Osteoblast (primary cell): ENCODE measurements at regions not wholly inside any gene's neighbourhood (a gene's known extent, or its start where the extent isn't known, plus 50 kb on each side); places are given as distances from the start of the nearest gene placed in this dataset.

Source experiments
- DNase-seq: peaks from one replicate; pipeline ENCODE4 v3.0.0; 2011; ENCODE audit warnings: low spot score, mixed read lengths; ENCODE audit not compliant: insufficient read length; ENCODE audit errors: missing footprints
- H2AFZ ChIP-seq: 2 replicates; pipeline ENCODE4 v1.6.0; 2011; ENCODE audit warnings: mild to moderate bottlenecking, low read length
- H3K27ac ChIP-seq: 2 replicates; pipeline ENCODE4 v1.5.1; 2011; ENCODE audit warnings: mild to moderate bottlenecking, low read depth, low read length, moderate library complexity
- H3K27me3 ChIP-seq: 2 replicates; pipeline ENCODE4 v1.6.0; 2012; ENCODE audit warnings: mild to moderate bottlenecking, control low read depth, inconsistent platforms, low read length, moderate library complexity; ENCODE audit not compliant: insufficient read depth
- H3K36me3 ChIP-seq: 2 replicates; pipeline ENCODE4 v1.5.1; 2011; ENCODE audit warnings: mild to moderate bottlenecking, low read length, control low read depth, moderate library complexity; ENCODE audit not compliant: insufficient read depth
- H3K4me1 ChIP-seq: 2 replicates; pipeline ENCODE4 v1.5.1; 2011; ENCODE audit warnings: mild to moderate bottlenecking, low read length, control low read depth, moderate library complexity; ENCODE audit not compliant: insufficient read depth
- H3K4me2 ChIP-seq: 2 replicates; pipeline ENCODE4 v1.6.0; 2011; ENCODE audit warnings: mild to moderate bottlenecking, low read length; ENCODE audit not compliant: insufficient read depth
- H3K4me3 ChIP-seq: fragments of 200-600 bp; sonication (generic); 3 replicates; pipeline ENCODE4 v1.5.1; 2012; ENCODE audit warnings: mild to moderate bottlenecking, low read length, inconsistent platforms; ENCODE audit not compliant: insufficient read depth
- H3K79me2 ChIP-seq: 2 replicates; pipeline ENCODE4 v1.6.0; 2012; ENCODE audit warnings: mild to moderate bottlenecking, low read length, control low read depth, inconsistent platforms; ENCODE audit not compliant: insufficient read depth
- H3K9me3 ChIP-seq: 2 replicates; pipeline ENCODE4 v1.5.1; 2011; ENCODE audit warnings: low read depth, low read length, control low read depth
- H4K20me1 ChIP-seq: 2 replicates; pipeline ENCODE4 v1.6.0; 2012; ENCODE audit warnings: mild to moderate bottlenecking, low read length, control low read depth; ENCODE audit not compliant: insufficient read depth
- TF ChIP-seq, protein P1 (sequence below): IDR thresholded peaks from 2 replicates; pipeline ENCODE4 v1.5.1; 2011; ENCODE audit warnings: mild to moderate bottlenecking, low read depth, low read length, moderate library complexity; ENCODE audit errors: extremely low read depth

DNA sequence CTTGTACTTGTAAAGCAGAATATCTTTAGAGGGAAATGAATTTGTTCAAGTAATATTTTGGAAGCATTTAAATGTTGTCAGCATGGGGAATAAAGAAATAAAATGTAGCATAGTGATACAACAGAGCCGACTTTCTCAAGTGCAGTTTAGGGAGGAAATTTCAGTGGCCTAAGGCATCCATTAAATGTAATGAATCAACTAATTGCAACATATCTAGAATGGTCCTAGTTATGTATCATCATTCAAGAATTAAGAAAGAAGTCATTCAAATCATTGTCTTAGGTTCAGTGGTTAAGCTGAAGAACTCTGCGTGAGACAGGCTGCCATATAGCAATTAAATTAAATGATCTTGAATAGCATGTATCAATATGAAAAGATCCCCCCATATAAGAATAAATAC lies 360.7 kb downstream of the TBX15 start:
- Histone ChIP-seq H3K27me3 (no peaks in the 10 kb centered on the region), H3K9me3 (no peaks in the 10 kb centered on the region)
- no peak for DNase-seq

DNA sequence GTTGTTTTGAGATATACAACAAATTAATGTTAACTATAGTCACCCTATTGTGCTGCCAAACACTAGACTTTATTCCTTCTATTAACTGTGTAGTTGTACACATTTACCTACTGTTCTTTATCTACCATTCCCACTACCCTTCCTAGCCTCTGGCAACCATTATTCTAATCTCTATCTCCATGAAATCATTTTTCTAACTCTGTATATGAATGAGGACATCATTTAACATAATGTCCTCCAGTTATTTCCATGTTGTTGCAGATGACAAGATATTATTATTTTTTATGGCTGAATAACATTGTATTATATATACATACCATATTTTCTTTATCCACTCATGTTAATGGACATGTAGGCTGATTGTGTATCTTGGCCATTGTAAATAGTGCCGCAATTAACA lies 366.3 kb downstream of the TBX15 start:
- H3K4me2 ChIP-seq, result no peak overlapping the region
- no peaks in the 10 kb centered on the region for H4K20me1 ChIP-seq
- H3K27me3 ChIP-seq, result no peaks in the 10 kb centered on the region
- DNase-seq, result no peak
- H2AFZ ChIP-seq, result no peak overlapping the region
- H3K4me1 ChIP-seq, result no peaks in the 10 kb centered on the region
- H3K4me3 ChIP-seq, result no peak overlapping the region
- no peaks in the 10 kb centered on the region for H3K79me2 ChIP-seq
- H3K9me3 ChIP-seq, result no peaks in the 10 kb centered on the region
- H3K36me3 ChIP-seq, result no peaks in the 10 kb centered on the region
- TF ChIP-seq, protein P1, sequence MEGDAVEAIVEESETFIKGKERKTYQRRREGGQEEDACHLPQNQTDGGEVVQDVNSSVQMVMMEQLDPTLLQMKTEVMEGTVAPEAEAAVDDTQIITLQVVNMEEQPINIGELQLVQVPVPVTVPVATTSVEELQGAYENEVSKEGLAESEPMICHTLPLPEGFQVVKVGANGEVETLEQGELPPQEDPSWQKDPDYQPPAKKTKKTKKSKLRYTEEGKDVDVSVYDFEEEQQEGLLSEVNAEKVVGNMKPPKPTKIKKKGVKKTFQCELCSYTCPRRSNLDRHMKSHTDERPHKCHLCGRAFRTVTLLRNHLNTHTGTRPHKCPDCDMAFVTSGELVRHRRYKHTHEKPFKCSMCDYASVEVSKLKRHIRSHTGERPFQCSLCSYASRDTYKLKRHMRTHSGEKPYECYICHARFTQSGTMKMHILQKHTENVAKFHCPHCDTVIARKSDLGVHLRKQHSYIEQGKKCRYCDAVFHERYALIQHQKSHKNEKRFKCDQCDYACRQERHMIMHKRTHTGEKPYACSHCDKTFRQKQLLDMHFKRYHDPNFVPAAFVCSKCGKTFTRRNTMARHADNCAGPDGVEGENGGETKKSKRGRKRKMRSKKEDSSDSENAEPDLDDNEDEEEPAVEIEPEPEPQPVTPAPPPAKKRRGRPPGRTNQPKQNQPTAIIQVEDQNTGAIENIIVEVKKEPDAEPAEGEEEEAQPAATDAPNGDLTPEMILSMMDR, result no peak
- H3K27ac ChIP-seq, result no peak overlapping the region

More for the DNA sequence above, 360.7 kb downstream of the TBX15 start:
- Histone ChIP-seq H3K4me3 (no peak overlapping the region), H4K20me1 (no peaks in the 10 kb centered on the region), H3K79me2 (no peaks in the 10 kb centered on the region), H3K4me2 (no peak overlapping the region), H3K36me3 (no peaks in the 10 kb centered on the region), H3K27ac (no peak overlapping the region), H3K4me1 (no peaks in the 10 kb centered on the region), H2AFZ (no peak overlapping the region)
- TF ChIP-seq, protein P1, result no peak

- Histone ChIP-seq H2AFZ (no peak overlapping the region), H3K9me3 (no peaks in the 10 kb centered on the region)
- TF ChIP-seq, protein P1, result no peak
Observed at GRCh38 chr1:118618618-118619340, 369.4 kb downstream of the TBX15 start.

DNA sequence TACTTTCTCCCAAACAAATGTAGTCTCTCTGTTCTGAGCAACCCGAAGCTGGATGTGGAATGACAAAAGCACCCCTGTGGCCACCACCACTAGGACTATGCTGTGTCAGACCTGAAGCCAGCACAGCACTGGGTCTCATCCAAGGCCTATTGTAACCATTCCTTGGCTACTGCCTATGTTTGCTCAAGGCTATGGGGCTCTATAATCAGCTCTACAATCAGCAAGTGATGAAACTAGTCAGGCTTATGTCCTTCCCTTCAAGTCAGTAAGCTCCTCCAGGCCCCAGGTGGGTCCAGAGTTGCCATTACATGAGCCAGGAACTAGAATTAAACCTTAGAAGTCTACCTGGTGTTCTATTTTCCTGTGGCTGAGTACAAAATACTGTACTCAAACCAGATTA lies 370.2 kb downstream of the TBX15 start:
- Histone ChIP-seq H3K4me2 (no peak overlapping the region), H3K4me3 (no peak overlapping the region), H3K27ac (no peak overlapping the region), H3K79me2 (no peaks in the 10 kb centered on the region), H3K9me3 (no peaks in the 10 kb centered on the region), H2AFZ (no peak overlapping the region), H3K4me1 (no peaks in the 10 kb centered on the region), H3K36me3 (no peaks in the 10 kb centered on the region), H4K20me1 (no peaks in the 10 kb centered on the region), H3K27me3 (no peaks in the 10 kb centered on the region)
- DNase-seq, result no peak
- TF ChIP-seq, protein P1, result no peak

More at GRCh38 chr1:118618618-118619340, 369.4 kb downstream of the TBX15 start:
- Histone ChIP-seq H3K4me1 (no peaks in the 10 kb centered on the region), H4K20me1 (no peaks in the 10 kb centered on the region), H3K27ac (no peak overlapping the region), H3K4me3 (no peak overlapping the region), H3K79me2 (no peaks in the 10 kb centered on the region), H3K36me3 (no peaks in the 10 kb centered on the region), H3K4me2 (no peak overlapping the region), H3K27me3 (no peaks in the 10 kb centered on the region)
- peak; percentile 3 for DNase-seq
